ENCODE measurements at regions not wholly inside any gene's neighbourhood (a gene's known extent, or its start where the extent isn't known, plus 50 kb on each side); places are given as distances from the start of the nearest gene placed in this dataset.

DNA sequence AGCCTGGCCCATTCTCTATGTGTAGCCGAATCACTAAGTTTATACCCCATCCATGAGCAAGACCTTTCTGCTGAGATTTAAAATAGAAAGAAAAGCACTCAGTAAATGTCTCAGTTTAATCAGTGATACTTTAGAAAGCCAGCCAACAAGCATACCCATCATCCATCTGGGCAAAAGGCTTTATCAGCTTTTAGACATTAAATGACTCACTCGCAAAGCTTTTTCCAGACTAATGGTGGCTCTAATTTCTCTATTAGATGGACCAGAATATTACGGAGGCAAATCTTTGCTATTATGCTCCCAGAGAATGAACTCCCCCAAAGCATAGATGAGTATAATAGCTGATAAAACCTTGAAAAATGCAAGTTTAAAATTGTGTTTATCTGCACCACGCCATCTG lies 727.8 kb downstream of the GBE1 start:
- ChIA-PET CTCF (no interaction called here), POLR2A (no interaction called here)
- Mint-ChIP-seq H3K36me3 (ENCODE audit: low read depth) (no peaks in the 10 kb centered on the region), H3K27me3 (no peaks in the 10 kb centered on the region), H3K9me3 (peaks cover 10% of the 10 kb centered on the region), H3K4me3 (no peak overlapping the region), H3K27ac (no peak overlapping the region), H3K4me1 (no peaks in the 10 kb centered on the region)
- DNase-seq = no peak

DNA sequence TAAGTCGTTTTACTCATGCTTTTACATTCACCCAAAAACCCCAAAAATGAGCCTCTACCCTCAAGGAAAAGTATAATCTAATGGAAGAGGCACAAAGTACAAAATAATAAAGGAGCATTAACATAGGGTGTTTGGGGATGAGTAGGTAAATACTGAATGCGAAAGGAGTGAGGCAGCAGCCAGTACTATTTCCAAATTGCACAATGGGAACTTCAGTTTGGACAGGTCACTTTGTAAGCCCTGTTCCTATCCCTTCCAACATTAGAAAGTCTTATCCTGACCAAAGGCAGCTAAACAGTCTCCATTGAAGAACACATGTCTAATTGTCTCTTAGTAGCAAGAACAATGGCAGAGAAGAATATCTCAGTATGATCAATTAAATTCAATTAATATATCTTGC lies 728.3 kb downstream of the GBE1 start:
- Mint-ChIP-seq H3K36me3 (ENCODE audit: low read depth) (no peaks in the 10 kb centered on the region), H3K9me3 (peaks cover 10% of the 10 kb centered on the region), H3K27ac (no peak overlapping the region), H3K4me1 (no peaks in the 10 kb centered on the region), H3K27me3 (no peaks in the 10 kb centered on the region), H3K4me3 (no peak overlapping the region)
- ChIA-PET POLR2A (no interaction called here), CTCF (no interaction called here)
- DNase-seq = no peak

DNA sequence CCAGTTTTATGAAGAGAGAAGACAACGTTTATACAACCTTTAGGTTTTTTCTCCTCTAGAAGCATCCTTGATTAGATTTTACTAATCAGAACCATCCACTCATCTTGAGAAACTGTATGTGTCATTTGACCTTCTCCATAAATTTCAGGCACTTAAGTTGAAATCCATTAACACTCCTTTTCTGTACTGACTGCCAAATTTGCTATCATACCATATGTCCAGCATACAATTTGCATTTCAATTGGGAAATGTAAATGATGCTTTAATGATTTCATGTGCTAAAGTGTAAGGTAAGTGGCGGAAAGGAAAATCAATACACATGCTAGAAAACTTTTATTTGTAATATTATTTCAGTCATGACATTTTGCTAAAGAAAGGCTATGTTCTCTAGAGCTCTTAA lies 731.6 kb downstream of the GBE1 start:
- DNase-seq = no peak
- Mint-ChIP-seq H3K27ac (no peak overlapping the region), H3K4me3 (no peak overlapping the region), H3K36me3 (ENCODE audit: low read depth) (no peaks in the 10 kb centered on the region), H3K27me3 (no peaks in the 10 kb centered on the region), H3K4me1 (no peaks in the 10 kb centered on the region), H3K9me3 (peaks cover 6% of the 10 kb centered on the region)
- CTCF ChIA-PET = no interaction called here
- POLR2A ChIA-PET = no interaction called here

DNA sequence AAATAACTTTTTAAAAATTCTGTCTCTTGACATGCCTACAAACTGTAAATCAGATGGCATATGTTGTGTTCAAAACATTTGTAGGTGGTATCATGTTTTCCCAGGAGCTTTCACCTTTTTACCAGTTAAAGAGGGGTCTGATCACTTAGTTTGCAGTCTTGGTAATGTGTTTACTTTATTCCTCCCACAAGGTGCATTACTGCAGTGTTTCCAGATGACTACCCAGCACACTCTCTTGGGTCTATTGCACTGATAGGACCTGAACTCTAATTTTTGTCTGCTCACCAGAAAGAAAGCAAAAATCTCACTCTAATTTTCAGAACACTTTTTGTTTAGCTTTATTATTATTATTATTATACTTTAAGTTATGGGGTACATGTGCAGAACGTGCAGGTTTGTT lies 734.1 kb downstream of the GBE1 start:
- H3K9me3 Mint-ChIP-seq = peaks cover 2% of the 10 kb centered on the region
- H3K27ac Mint-ChIP-seq = no peak overlapping the region
- DNase-seq = no peak
- H3K4me3 Mint-ChIP-seq = no peak overlapping the region
- POLR2A ChIA-PET = no interaction called here
- CTCF ChIA-PET = no interaction called here
- no peaks in the 10 kb centered on the region for H3K36me3 Mint-ChIP-seq (ENCODE audit: low read depth)
- H3K4me1 Mint-ChIP-seq = no peaks in the 10 kb centered on the region
- no peaks in the 10 kb centered on the region for H3K27me3 Mint-ChIP-seq

DNA sequence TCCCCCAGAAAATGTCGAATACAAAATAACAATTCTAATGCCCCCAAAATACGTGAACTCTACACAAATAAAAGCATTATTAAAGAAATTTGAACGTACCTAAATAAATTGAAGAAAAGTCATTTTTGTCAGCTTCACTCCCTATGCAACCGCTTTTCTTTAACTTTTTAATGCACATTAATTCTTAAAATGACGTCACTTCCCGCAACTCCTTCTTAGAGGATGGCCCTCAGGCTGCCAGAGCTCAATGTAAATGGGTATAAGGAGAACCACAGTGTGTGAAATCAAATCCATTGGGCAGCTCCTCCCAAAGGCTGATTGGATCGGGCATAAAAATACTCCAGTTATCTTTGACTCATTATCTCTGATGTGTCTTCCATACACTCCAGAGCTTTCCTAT lies 736.9 kb downstream of the GBE1 start:
- ChIA-PET POLR2A (no interaction called here), CTCF (no interaction called here)
- Mint-ChIP-seq H3K9me3 (peaks cover 3% of the 10 kb centered on the region), H3K27me3 (no peaks in the 10 kb centered on the region), H3K4me3 (no peak overlapping the region), H3K4me1 (no peaks in the 10 kb centered on the region), H3K36me3 (ENCODE audit: low read depth) (no peaks in the 10 kb centered on the region), H3K27ac (no peak overlapping the region)
- DNase-seq = no peak

DNA sequence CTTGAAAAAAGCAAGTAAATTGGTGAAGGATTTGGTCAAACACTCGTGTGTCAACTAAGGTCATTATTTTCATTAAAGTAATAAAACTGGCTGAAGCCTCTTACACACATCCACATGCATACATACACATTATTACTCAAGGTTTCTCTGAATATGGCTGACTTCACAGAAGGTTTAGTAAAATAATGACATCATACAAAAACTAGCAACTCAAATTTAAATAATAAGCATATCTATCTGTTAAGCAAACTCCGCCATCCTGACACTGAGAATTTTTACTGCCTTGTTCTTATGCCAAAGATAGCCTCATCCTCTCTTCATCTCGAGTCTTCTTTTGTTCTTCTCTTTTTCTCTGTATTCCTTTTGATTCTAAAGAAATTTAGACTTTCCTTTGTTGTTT lies 739.1 kb downstream of the GBE1 start:
- no peak for DNase-seq
- CTCF ChIA-PET = no interaction called here
- H3K4me3 Mint-ChIP-seq = no peak overlapping the region
- no peaks in the 10 kb centered on the region for H3K36me3 Mint-ChIP-seq (ENCODE audit: low read depth)
- H3K27me3 Mint-ChIP-seq = no peaks in the 10 kb centered on the region
- POLR2A ChIA-PET = no interaction called here
- H3K9me3 Mint-ChIP-seq = peaks cover 4% of the 10 kb centered on the region
- no peaks in the 10 kb centered on the region for H3K4me1 Mint-ChIP-seq
- no peak overlapping the region for H3K27ac Mint-ChIP-seq

DNA sequence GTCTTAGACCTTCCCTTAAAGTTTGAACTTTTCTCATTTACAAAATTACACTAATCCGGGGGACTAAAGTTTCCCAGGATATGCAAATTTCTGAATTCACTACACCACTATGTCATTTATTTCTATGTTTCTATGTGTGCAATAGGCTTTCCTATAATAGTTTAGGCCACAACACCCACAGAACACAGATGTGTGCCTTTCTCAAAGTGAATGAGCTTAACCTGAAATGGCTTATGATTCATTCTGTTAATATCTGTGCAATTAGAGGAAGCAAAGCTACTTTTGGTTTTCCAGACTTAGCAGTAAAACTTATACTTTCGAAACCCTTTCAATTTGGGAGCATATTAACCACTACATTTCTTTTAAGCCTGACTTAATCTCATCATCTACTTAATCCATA lies 748.1 kb downstream of the GBE1 start:
- no peaks in the 10 kb centered on the region for H3K27me3 Mint-ChIP-seq
- no peak overlapping the region for H3K4me3 Mint-ChIP-seq
- no peaks in the 10 kb centered on the region for H3K4me1 Mint-ChIP-seq
- no peaks in the 10 kb centered on the region for H3K36me3 Mint-ChIP-seq (ENCODE audit: low read depth)
- peaks cover 10% of the 10 kb centered on the region for H3K9me3 Mint-ChIP-seq
- POLR2A ChIA-PET = no interaction called here
- no peak for DNase-seq
- CTCF ChIA-PET = no interaction called here
- no peak overlapping the region for H3K27ac Mint-ChIP-seq

DNA sequence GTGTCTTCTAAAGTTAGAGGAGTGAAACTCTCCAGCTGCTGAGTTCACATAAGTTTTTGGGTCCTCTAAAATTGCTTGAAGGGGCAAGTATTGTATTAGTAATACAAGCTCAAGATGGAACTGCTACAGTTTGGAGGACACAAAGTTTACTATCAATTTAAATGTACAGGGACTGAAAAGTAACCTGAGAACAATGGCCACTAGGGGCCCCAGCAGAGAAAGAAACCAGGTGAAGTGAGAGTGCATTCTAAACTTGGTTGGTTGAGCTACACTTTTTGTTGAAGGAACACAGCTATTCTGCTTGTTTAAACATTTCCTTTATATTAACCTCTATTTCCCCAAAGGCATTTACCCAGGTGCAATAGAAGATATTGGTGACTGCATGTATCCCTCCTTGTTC lies 755.5 kb downstream of the GBE1 start:
- Mint-ChIP-seq H3K9me3 (peaks cover 10% of the 10 kb centered on the region), H3K36me3 (ENCODE audit: low read depth) (no peaks in the 10 kb centered on the region), H3K4me3 (no peak overlapping the region), H3K27ac (no peak overlapping the region), H3K4me1 (no peaks in the 10 kb centered on the region), H3K27me3 (no peaks in the 10 kb centered on the region)
- DNase-seq = no peak
- ChIA-PET CTCF (no interaction called here), POLR2A (no interaction called here)

DNA sequence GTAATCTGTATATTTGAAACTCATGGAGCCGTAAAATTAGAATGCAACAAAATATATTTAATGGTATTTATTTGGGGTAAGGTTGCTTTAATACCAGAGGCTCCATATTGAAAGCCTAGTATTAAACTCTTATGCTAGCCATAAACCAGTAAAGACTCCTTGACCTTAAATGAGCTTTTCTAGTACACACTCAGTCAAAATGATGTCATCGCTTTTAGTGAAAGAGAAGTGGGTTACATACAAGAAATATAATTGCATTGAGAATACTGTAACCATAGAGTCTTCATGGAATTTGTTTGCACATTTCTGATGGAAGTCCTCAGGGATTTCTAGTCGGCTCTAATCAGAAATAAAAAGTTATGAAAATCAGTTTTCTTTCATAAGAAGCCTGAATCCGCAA lies 757.6 kb downstream of the GBE1 start:
- Mint-ChIP-seq H3K4me1 (no peaks in the 10 kb centered on the region), H3K27me3 (no peaks in the 10 kb centered on the region), H3K9me3 (peaks cover 6% of the 10 kb centered on the region), H3K36me3 (ENCODE audit: low read depth) (no peaks in the 10 kb centered on the region), H3K27ac (no peak overlapping the region), H3K4me3 (no peak overlapping the region)
- no peak for DNase-seq
- ChIA-PET CTCF (no interaction called here), POLR2A (no interaction called here)

DNA sequence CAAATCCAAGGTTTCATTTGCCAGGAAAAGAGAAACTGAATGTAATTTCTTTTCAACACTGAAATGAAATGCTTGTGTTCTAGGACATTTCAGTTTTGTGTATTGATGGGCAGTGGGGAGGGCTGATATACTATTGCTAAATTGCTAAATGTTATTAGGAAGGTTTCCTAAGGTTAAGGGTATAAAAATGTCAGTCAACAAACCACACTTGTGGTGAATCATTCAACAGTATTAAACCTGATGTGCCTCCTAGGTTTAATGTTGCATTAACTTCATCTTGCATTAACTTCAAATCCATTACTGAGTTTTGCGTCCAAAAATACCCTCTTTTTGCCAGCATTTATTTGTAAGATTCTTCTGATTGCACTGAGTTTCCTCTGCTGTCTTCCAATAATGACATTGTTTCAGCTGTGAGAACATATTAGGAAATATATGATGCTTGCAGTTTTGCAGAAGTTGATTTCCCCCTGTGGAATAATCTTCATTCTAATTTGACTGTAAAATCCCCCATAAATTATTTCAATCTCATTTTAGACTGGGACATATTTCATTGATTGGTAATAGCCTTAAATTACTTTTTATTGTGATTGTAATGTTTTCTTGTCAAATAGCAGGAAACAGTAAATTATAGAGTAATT lies 758.3 kb downstream of the GBE1 start:
- Mint-ChIP-seq H3K4me1 (no peaks in the 10 kb centered on the region), H3K27me3 (no peaks in the 10 kb centered on the region), H3K9me3 (peaks cover 6% of the 10 kb centered on the region), H3K27ac (no peak overlapping the region), H3K36me3 (ENCODE audit: low read depth) (no peaks in the 10 kb centered on the region), H3K4me3 (no peak overlapping the region)
- CTCF ChIA-PET = no interaction called here
- POLR2A ChIA-PET = no interaction called here
- no peak for DNase-seq

DNA sequence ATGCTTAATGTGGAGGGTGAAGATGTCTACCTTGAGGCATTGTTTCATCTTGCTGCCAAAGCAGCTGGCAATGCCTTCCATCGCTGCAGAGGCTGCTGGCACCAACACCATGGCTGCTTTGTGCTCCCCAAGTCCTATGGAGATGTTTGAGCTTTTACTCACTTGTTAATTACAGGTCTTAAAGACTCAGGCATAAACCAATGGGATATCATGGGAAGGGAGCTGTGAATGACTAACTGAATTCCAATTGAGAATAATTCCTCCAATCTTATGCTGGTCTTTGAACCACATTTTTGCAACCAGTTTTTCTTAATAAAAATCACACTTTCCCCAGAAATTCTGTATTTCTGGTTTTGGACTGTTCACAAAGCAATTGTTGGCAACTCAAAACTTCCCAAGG lies 762.0 kb downstream of the GBE1 start:
- DNase-seq = no peak
- Mint-ChIP-seq H3K9me3 (peaks cover 5% of the 10 kb centered on the region), H3K36me3 (ENCODE audit: low read depth) (no peaks in the 10 kb centered on the region), H3K27ac (no peak overlapping the region), H3K27me3 (no peaks in the 10 kb centered on the region), H3K4me1 (no peaks in the 10 kb centered on the region), H3K4me3 (no peak overlapping the region)
- ChIA-PET CTCF (no interaction called here), POLR2A (no interaction called here)

DNA sequence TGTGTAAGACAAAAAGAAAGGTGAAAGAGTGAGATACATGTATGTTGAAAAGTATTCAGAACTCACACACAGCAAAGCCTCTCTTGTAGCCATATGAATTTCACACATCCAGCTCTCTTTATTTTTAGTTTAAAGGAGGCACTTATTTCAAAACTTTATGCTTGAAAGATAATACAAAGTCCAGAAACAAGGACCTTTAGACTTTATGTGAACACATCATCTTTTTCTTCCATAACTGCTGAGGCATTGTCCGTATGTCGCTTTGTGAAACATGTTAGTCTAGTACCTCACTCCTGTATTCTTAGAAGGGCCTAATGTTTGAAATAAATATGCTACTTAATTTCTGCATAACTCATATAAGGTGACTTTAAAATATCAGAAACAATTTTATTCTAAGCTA lies 763.4 kb downstream of the GBE1 start:
- no peak overlapping the region for H3K4me3 Mint-ChIP-seq
- POLR2A ChIA-PET = no interaction called here
- H3K27me3 Mint-ChIP-seq = no peaks in the 10 kb centered on the region
- CTCF ChIA-PET = no interaction called here
- no peak overlapping the region for H3K27ac Mint-ChIP-seq
- H3K4me1 Mint-ChIP-seq = no peaks in the 10 kb centered on the region
- peaks cover 5% of the 10 kb centered on the region for H3K9me3 Mint-ChIP-seq
- no peak for DNase-seq
- no peaks in the 10 kb centered on the region for H3K36me3 Mint-ChIP-seq (ENCODE audit: low read depth)

DNA sequence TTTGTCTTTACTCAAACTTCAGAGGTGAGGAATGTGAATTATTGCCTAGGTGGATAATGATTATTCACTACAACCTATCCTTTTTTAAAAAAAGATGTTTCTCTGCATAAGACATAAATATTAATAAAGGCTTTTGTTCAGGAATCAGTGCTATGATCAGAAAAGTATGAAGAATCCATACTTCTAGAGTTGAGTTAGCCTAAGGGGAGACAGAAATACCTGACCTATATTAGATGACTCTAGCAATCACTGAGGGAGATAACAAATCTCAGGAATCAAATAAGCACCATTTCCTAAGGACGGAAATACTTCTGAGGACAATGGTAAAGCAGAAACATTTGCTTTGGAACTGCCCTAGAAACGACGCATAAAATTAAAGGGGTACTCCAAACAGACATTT lies 763.8 kb downstream of the GBE1 start:
- POLR2A ChIA-PET = no interaction called here
- Mint-ChIP-seq H3K4me1 (no peaks in the 10 kb centered on the region), H3K27me3 (no peaks in the 10 kb centered on the region), H3K27ac (no peak overlapping the region), H3K36me3 (ENCODE audit: low read depth) (no peaks in the 10 kb centered on the region), H3K9me3 (peaks cover 9% of the 10 kb centered on the region), H3K4me3 (no peak overlapping the region)
- CTCF ChIA-PET = no interaction called here
- no peak for DNase-seq

DNA sequence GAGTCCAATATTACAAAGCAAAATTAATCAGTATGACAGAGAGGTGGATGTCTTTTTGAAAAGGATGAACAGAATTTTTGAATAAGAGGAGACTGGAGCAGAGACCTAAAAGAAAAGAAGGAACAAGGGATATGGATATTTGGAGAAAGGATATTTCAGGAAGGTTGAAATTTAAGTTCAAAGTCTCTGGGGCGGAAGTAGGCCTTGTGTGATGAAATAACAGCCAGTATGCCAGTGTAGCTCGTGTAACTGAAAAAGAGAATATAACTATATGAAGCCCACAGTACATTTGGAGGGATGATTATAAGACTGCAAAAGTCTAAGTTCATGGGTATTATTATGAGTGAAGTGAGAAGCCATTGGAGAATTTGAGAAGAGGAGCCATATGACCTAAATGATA lies 766.7 kb downstream of the GBE1 start:
- Mint-ChIP-seq H3K36me3 (ENCODE audit: low read depth) (no peaks in the 10 kb centered on the region), H3K27me3 (no peaks in the 10 kb centered on the region), H3K9me3 (peaks cover 7% of the 10 kb centered on the region), H3K27ac (no peak overlapping the region), H3K4me1 (no peaks in the 10 kb centered on the region), H3K4me3 (no peak overlapping the region)
- ChIA-PET CTCF (no interaction called here), POLR2A (no interaction called here)
- no peak for DNase-seq

Data from activated CD4-positive, alpha-beta T cell treated with anti-CD3 and anti-CD28 coated beads, Interleukin-2, amount 10 ng/mL, durations not matched to agents 7 days and 5 days (primary cell).